Naive B cell (primary cell): ENCODE measurements at regions not wholly inside any gene's neighbourhood (a gene's known extent, or its start where the extent isn't known, plus 50 kb on each side); places are given as distances from the start of the nearest gene placed in this dataset.
"Not testable (repeated sequence)": the region's sequence is repeated elsewhere in the genome, so short reads cannot be mapped to it uniquely, and the experiment has no call there.

Source experiments
- ATAC-seq, 2 donors: fragments of 150-1000 bp; cut with Tn5 transposase; 2 replicates each; pipeline ENCODE4 v1.10.0; 2021; ENCODE audit warnings: low read depth in 2 of 2, mild to moderate bottlenecking in 2 of 2, moderate library complexity in 2 of 2
- DNase-seq: peaks from one replicate; pipeline ENCODE4 v3.0.0; 2022
- H3K27ac Mint-ChIP-seq, 6 donors: one replicate each; pipeline ENCODE4 v1.8.0; 2020 to 2022; ENCODE audit warnings: mild to moderate bottlenecking in 6 of 6, mixed read lengths in 6 of 6, moderate library complexity in 5 of 6, inconsistent platforms in 2 of 6
- H3K27me3 Mint-ChIP-seq, 3 donors: one replicate each; pipeline ENCODE4 v1.8.0; 2021 to 2022; ENCODE audit warnings: mixed read lengths in 3 of 3, mild to moderate bottlenecking in 1 of 3
- H3K36me3 Mint-ChIP-seq, 2 donors: one replicate each; pipeline ENCODE4 v1.8.0; 2020 to 2022; ENCODE audit warnings: mixed read lengths in 2 of 2, inconsistent platforms in 1 of 2, mild to moderate bottlenecking in 1 of 2
- H3K4me1 Mint-ChIP-seq, 3 donors: one replicate each; pipeline ENCODE4 v1.8.0; 2020 to 2022; ENCODE audit warnings: mixed read lengths in 3 of 3, inconsistent platforms in 1 of 3, mild to moderate bottlenecking in 1 of 3, moderate library complexity in 1 of 3
- H3K4me3 Mint-ChIP-seq, 8 donors: one replicate each; pipeline ENCODE4 v1.8.0; 2020 to 2022; ENCODE audit warnings: mild to moderate bottlenecking in 8 of 8, mixed read lengths in 8 of 8, moderate library complexity in 8 of 8, inconsistent platforms in 2 of 8
- H3K9me3 Mint-ChIP-seq, 7 donors: one replicate each; pipeline ENCODE4 v1.8.0; 2020 to 2022; ENCODE audit warnings: mixed read lengths in 7 of 7, mild to moderate bottlenecking in 5 of 7, inconsistent platforms in 2 of 7, moderate library complexity in 1 of 7

DNA sequence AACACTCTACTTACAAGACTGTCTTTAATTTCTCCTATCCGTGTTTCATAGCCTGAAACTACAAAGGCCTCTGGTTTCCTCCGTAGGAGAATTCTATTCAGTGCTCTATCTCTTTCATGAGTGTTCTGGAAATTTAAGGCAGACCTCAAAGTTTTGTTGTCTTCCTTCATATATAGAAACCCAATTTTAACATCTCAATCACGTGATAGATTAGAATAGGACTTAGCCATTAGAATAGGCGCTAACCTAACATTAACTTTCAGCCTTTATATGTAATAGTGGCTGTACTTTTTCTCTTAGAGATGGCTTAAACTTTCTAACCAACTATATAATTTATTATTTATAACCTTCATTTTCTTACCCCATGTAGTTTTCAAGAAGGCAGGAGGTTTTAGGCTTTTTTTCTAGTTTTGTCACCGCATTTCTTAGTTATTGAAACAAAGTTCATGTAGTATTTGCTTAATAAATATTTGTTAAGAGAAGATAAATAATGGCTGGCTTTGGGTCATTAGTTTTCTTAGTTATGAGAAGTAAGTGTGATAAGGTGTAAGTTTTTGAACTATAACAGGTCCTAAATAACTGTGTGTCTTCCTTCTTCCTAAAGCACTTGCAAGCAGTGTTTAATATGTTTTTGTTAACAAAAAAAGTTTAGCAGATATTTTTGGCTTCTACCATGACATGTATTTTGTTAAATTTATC is 1504.6 kb upstream of the ADGRL3 start:
- no peaks in the 10 kb centered on the region for H3K36me3 Mint-ChIP-seq
- H3K27me3 Mint-ChIP-seq = no peaks in the 10 kb centered on the region
- H3K4me1 Mint-ChIP-seq = no peaks in the 10 kb centered on the region
- peaks cover 0 to 4% (median 0%) of the 10 kb centered on the region in 7 donors for H3K9me3 Mint-ChIP-seq
- ATAC-seq (no peak), DNase-seq (no peak)
- no peak overlapping the region for H3K4me3 Mint-ChIP-seq
- no peak overlapping the region for H3K27ac Mint-ChIP-seq

DNA sequence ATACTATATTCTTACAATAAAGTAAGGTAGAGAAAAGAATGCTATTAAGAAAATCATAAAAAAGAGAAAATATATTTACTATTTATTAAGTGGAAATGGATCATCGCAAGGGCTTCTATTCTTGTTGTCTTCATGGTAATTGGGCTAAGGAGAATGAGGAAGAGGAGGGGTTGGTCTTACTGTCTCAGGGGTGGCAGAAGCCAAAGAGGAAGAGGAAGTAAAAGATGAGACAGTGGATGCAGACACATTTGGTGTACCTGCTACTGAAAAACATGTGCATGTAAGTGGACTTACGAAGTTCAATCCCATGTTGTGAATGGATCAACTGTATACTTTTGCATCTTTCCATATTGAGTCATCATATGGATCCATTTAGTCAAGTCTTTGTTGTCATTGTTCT is 1502.1 kb upstream of the ADGRL3 start:
- peaks cover 0 to 8% (median 0%) of the 10 kb centered on the region in 7 donors for H3K9me3 Mint-ChIP-seq
- no peaks in the 10 kb centered on the region for H3K36me3 Mint-ChIP-seq
- no peak overlapping the region for H3K4me3 Mint-ChIP-seq
- H3K27ac Mint-ChIP-seq = no peak overlapping the region
- peak in 1 of 2 donors; percentile 52 for ATAC-seq
- no peaks in the 10 kb centered on the region for H3K4me1 Mint-ChIP-seq
- no peaks in the 10 kb centered on the region for H3K27me3 Mint-ChIP-seq
- no peak for DNase-seq

DNA sequence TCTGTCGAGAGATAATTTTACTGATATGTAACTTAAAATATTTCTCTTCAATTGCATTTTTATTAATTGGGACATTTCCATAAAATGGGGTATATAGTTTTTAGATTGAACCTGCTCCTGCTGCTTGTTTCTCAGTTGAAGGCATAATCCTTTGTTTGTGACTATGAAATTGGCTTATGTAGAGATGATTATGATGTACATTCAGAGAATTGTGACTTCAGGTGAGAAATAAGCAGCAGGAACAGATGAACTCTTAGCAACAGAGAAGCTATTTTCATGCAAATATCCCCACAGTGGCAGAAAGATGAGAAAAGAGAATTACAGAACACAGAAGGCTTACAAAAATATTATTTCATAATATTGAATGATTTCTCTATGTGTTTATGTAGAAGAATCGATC is 1499.5 kb upstream of the ADGRL3 start:
- Mint-ChIP-seq H3K27me3 (peaks cover 0 to 3% (median 0%) of the 10 kb centered on the region in 3 donors), H3K4me1 (no peaks in the 10 kb centered on the region), H3K4me3 (no peak overlapping the region), H3K27ac (peak overlapping the region in 1 of 6 donors; percentile 26), H3K36me3 (no peaks in the 10 kb centered on the region), H3K9me3 (peaks cover 0 to 11% (median 1%) of the 10 kb centered on the region in 7 donors)
- ATAC-seq = no peak
- DNase-seq = no peak

DNA sequence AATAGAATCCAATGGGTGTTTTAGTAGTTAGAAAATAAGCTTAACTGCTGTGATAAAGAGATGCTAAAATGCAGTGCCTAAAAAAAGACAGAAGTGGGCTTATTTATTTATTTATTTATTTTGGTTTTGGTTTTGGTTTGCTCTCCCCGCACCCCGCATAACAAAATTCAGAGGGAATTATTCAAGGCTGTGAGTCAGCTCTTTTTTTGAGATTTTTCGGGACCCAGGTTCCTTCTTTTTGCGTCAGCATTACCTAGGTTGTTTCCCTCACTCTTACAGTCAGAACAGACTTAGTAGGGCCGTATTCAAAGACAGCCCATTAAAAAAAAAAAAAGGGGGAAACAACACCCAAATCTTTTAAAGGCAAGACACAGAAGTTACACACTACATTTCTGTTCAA is 1495.5 kb upstream of the ADGRL3 start:
- no peaks in the 10 kb centered on the region for H3K36me3 Mint-ChIP-seq
- no peak for ATAC-seq
- H3K4me3 Mint-ChIP-seq = peak overlapping the region in 1 of 8 donors; percentile 17
- H3K4me1 Mint-ChIP-seq = no peaks in the 10 kb centered on the region
- peaks cover 0 to 3% (median 0%) of the 10 kb centered on the region in 3 donors for H3K27me3 Mint-ChIP-seq
- peaks cover 0 to 12% (median 0%) of the 10 kb centered on the region in 7 donors for H3K9me3 Mint-ChIP-seq
- DNase-seq = no peak
- no peak overlapping the region for H3K27ac Mint-ChIP-seq

DNA sequence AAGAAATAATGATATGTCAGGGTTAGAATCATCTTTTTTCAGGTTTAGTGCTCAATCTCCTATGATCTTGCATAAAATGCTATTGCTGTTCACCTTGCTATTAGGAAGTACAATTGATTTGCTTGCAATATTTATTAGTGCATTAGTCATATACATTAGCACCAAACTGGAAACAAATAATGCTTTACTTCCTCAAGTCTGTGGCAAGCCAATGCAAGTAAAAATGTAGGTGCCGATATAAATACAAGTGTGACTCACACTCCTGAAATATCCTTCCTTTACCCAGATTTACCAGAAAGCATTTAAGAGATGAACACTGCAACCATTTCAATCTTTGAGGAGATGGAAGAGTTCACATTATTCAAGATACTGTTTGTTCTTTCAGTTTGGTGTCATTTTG is 1487.7 kb upstream of the ADGRL3 start:
- H3K4me1 Mint-ChIP-seq = no peaks in the 10 kb centered on the region
- no peak for ATAC-seq
- H3K9me3 Mint-ChIP-seq = peaks cover 0 to 7% (median 0%) of the 10 kb centered on the region in 7 donors
- no peak overlapping the region for H3K4me3 Mint-ChIP-seq
- no peak overlapping the region for H3K27ac Mint-ChIP-seq
- H3K36me3 Mint-ChIP-seq = no peaks in the 10 kb centered on the region
- DNase-seq = no peak
- no peaks in the 10 kb centered on the region for H3K27me3 Mint-ChIP-seq

DNA sequence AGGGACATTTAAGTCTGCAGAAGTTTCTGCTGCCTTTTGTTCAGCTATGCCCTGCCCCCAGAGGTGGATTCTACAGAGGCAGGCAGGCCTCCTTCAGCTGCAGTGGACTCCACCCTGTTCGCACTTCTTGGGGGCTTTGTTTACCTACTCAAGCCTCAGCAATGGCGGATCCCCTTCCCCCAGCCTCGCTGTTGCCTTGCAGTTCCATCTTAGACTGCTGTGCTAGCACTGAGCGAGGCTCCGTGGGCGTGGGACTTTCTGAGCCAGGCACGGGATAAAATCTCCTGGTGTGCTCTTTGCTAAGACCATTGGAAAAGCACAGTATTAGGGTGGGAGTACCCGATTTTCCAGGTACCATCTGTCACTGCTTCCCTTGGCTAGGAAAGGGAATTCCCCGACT is 1475.8 kb upstream of the ADGRL3 start:
- not testable (repeated sequence) for H3K27ac Mint-ChIP-seq, ATAC-seq, H3K4me1 Mint-ChIP-seq, DNase-seq, H3K4me3 Mint-ChIP-seq, H3K27me3 Mint-ChIP-seq, H3K36me3 Mint-ChIP-seq
- peaks cover 0 to 11% (median 2%) of the 10 kb centered on the region in 7 donors for H3K9me3 Mint-ChIP-seq

DNA sequence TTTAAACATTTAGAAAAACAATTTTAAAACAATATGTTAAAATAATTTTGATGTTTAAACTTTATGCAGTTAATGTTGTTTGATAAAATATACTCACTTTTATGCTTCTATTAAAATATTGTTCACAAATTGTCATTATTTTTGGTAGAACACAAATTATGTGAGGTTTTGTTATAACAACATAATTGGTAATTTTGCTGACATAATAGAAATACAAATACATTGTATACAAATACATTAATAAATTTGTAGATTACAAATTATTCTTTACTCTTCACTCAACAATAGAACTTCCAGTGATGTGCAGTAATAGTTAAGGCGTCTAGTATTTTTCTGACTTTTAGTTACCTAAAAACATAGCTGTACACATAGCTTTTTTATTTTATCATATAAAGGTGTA is 1472.4 kb upstream of the ADGRL3 start:
- Mint-ChIP-seq H3K9me3 (peaks cover 0 to 4% (median 2%) of the 10 kb centered on the region in 7 donors), H3K36me3 (no peaks in the 10 kb centered on the region), H3K4me1 (no peaks in the 10 kb centered on the region), H3K27ac (no peak overlapping the region), H3K27me3 (peaks cover 0 to 4% (median 0%) of the 10 kb centered on the region in 3 donors), H3K4me3 (no peak overlapping the region)
- ATAC-seq (no peak), DNase-seq (no peak)

DNA sequence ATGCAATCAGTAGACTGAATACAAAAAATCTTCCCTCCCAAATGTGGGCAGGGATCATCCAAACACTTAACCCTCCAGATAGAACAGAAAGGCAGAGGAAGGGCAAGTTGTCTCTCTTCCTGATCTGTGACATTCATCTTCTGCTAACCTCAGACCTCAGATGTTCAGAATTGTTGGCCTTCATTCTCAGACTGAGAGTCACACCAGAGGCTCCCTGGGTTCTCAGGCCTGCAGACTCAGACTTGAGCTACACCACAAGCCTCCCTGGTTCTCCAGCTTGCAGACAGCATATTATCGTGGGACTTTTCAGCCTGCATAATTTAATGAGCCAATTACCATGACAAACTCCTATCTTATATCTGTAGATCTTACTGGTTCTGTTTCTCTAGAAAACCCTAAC is 1471.6 kb upstream of the ADGRL3 start:
- Mint-ChIP-seq H3K27ac (no peak overlapping the region), H3K9me3 (peaks cover 0 to 4% (median 2%) of the 10 kb centered on the region in 7 donors), H3K4me3 (no peak overlapping the region), H3K27me3 (peaks cover 0 to 4% (median 0%) of the 10 kb centered on the region in 3 donors), H3K4me1 (no peaks in the 10 kb centered on the region), H3K36me3 (no peaks in the 10 kb centered on the region)
- ATAC-seq (no peak), DNase-seq (no peak)

DNA sequence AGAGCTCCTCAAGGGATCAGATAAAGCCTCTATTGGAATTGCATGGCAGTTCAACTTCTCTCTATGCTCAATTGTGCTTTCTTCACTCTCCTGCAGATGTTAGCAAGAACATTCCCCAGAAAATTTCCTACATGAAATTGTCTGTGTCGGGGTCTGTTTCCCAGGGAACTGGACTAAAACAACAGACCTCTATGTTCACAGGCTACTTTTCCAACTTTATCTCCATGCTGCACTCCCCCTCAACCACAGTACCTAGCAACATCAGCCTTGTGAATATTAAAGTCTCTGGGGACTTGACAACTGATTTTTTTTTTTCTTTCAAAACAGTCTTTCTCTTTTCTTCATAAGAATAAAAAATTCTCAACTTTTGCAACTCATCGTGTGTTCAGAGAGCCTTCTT is 1470.8 kb upstream of the ADGRL3 start:
- no peaks in the 10 kb centered on the region for H3K36me3 Mint-ChIP-seq
- DNase-seq (no peak), ATAC-seq (no peak)
- no peak overlapping the region for H3K4me3 Mint-ChIP-seq
- H3K27ac Mint-ChIP-seq = no peak overlapping the region
- peaks cover 0 to 4% (median 2%) of the 10 kb centered on the region in 7 donors for H3K9me3 Mint-ChIP-seq
- no peaks in the 10 kb centered on the region for H3K4me1 Mint-ChIP-seq
- H3K27me3 Mint-ChIP-seq = peaks cover 0 to 4% (median 0%) of the 10 kb centered on the region in 3 donors

DNA sequence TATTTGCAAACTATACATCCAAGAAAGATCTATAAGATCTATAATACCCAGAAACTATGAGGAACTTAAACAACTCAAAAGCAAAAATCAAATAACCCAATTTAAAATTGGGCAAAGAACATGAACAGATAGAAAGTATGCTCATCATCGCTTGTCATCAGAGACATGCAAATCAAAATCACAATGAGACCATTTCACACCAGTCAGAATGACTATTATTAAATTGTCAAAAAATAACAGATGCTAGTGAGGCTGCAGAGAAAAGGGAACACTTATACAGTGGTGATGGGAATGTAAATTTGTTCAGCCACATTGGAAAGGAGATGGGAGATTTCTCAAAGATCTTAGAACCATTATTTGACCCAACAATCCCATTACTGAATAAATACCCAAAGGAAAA is 1451.7 kb upstream of the ADGRL3 start:
- Mint-ChIP-seq H3K4me3 (no peak overlapping the region), H3K4me1 (no peaks in the 10 kb centered on the region), H3K27me3 (no peaks in the 10 kb centered on the region), H3K36me3 (no peaks in the 10 kb centered on the region), H3K9me3 (peaks cover 0 to 7% (median 4%) of the 10 kb centered on the region in 7 donors), H3K27ac (no peak overlapping the region)
- ATAC-seq (no peak), DNase-seq (no peak)

DNA sequence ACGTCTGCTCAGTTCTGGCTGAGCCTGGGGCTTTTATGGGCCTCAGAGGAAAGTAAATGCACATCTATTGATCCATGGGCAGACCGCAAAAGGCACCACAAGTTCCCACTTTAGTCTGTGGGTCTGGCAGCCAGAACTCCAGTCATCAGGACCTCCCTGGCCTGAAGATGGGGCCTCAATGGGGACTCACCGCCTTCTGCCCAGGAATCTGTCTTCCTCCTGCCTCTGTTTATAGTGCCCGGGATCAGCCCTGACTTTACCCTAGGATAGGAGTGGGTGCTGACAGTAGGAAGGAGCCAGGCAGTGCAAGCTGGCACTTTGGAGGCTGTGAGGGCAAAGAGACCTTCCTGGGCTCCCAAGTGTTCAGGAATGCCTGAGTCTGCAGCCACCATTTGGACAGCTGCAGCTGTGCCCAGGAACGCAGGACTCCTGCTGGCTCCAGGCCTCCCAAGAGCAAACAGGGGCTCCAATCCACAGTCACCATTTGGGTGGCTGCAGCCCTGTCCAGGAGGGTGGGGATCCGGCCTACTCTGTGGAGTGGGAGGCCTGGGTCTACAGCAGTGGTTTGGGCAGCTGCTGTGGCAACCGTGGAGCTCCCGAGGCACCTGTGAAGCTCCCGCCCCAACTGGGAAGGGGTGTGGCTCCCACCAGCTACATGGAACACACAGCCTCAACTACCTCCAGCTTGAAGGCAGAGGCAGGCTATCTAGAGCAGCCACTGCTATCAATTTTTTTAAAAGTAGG is 1440.9 kb upstream of the ADGRL3 start:
- Mint-ChIP-seq H3K27ac (no peak overlapping the region), H3K9me3 (peaks cover 0 to 8% (median 5%) of the 10 kb centered on the region in 7 donors), H3K4me1 (no peaks in the 10 kb centered on the region), H3K4me3 (no peak overlapping the region), H3K27me3 (no peaks in the 10 kb centered on the region), H3K36me3 (no peaks in the 10 kb centered on the region)
- ATAC-seq (no peak), DNase-seq (no peak)

DNA sequence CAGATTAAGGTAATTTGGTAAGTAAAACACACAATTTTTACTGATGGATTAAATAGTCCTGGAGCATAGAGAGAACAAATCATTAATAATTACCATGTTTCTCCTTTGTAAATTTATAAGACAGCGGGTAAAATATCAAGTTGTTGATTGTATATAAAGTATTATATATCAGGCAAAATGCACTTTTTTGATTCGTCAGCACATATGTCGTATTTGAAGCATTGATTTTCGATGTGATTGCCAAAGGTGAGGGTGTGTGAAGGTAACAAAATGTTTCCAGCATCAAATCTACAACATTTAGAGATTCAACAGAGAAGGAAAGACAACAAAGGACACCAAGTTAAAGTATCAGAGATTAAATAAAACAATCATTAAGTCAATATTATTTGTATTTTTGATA is 1437.8 kb upstream of the ADGRL3 start:
- Mint-ChIP-seq H3K36me3 (no peaks in the 10 kb centered on the region), H3K27me3 (no peaks in the 10 kb centered on the region), H3K27ac (no peak overlapping the region), H3K4me1 (no peaks in the 10 kb centered on the region), H3K9me3 (peaks cover 0 to 8% (median 4%) of the 10 kb centered on the region in 7 donors), H3K4me3 (no peak overlapping the region)
- DNase-seq = no peak
- ATAC-seq = no peak

DNA sequence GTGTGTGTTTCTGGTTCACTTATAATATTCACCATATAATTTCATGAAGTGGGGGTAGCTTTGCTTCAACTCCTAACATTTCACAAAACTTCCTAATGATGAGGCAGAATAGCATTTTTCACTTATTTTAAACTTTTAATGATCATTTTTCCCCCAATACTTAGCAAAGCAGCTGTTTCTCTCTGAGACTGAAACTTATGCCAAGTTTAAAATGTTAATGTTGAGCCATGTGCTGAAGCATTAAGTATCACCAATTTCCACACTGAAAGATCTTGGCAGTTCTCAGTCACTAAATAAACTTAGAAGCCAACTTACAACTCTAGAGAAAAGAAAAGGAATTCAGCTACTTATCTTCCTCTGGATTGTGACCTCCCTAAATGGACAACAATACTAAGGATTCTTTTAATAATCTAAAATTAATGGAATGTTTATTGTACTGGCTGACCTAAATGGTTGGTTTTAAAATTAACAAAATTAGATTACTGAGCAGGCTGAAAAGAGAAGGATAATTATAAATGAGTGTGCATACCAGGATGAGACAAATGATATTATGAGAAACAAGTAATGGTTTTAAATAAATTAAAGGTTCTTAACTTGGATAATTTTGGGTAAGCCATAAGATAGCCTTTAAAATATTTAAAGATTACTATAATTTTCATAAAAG is 1429.4 kb upstream of the ADGRL3 start:
- H3K27ac Mint-ChIP-seq = no peak overlapping the region
- peaks cover 0 to 8% (median 0%) of the 10 kb centered on the region in 7 donors for H3K9me3 Mint-ChIP-seq
- no peaks in the 10 kb centered on the region for H3K4me1 Mint-ChIP-seq
- no peak for DNase-seq
- no peaks in the 10 kb centered on the region for H3K27me3 Mint-ChIP-seq
- ATAC-seq = no peak
- H3K4me3 Mint-ChIP-seq = no peak overlapping the region
- H3K36me3 Mint-ChIP-seq = no peaks in the 10 kb centered on the region
